B cell (primary cell): ENCODE measurements at regions not wholly inside any gene's neighbourhood (a gene's known extent, or its start where the extent isn't known, plus 50 kb on each side); places are given as distances from the start of the nearest gene placed in this dataset.

ENCODE experiments used
- ATAC-seq: fragments of 200-7000 bp; cut with Tn5 transposase; one replicate; pipeline ENCODE4 v1.10.0; 2021; ENCODE audit warnings: low read depth, mild to moderate bottlenecking, moderate number of reproducible peaks, moderate library complexity
- CTCF ChIA-PET: fragments of 350-600 bp; sonication (Branson Sonifier 250); formaldehyde crosslinking; loops from one replicate; lab custom pipeline; 2021; ENCODE audit warnings: antibody characterized with exemption, inconsistent platforms; lab: Charles Lee
- POLR2A ChIA-PET: fragments of 350-600 bp; sonication (Branson Sonifier 250); formaldehyde crosslinking; loops from one replicate; lab custom pipeline; 2021; ENCODE audit warnings: antibody characterized with exemption; lab: Charles Lee
- DNase-seq: peaks from one replicate; pipeline ENCODE4 v3.0.0; 2013
- H2AFZ ChIP-seq: 2 replicates; pipeline ENCODE4 v1.6.1; 2012; ENCODE audit warnings: mild to moderate bottlenecking, low read depth, low read length; ENCODE audit not compliant: insufficient read depth, poor library complexity, severe bottlenecking
- H3K27ac ChIP-seq, 2 donors: 1 replicate in 1 of 2; 2 replicates in 1 of 2; pipeline ENCODE4 v1.5.1; 2012 to 2013; ENCODE audit warnings: low read length in 2 of 2, mild to moderate bottlenecking in 2 of 2, moderate library complexity in 1 of 2
- H3K27me3 ChIP-seq, 4 experiments: fragments of 200-600 bp in 1 of 4; sonication (generic) in 1 of 4; replicated peaks in 1 of 4; 1 replicate in 2 of 4; 2 replicates in 2 of 4; pipeline versions ENCODE4 v1.6.1 to v1.7.0; 2013 to 2016; ENCODE audit warnings: low read length in 3 of 4, mild to moderate bottlenecking in 2 of 4, mixed read lengths in 1 of 4, moderate library complexity in 1 of 4; ENCODE audit not compliant: insufficient read depth in 4 of 4, control insufficient read depth in 3 of 4; ENCODE audit errors: control extremely low read depth in 1 of 4
- H3K36me3 ChIP-seq, 2 experiments: replicated peaks in 1 of 2; 1 replicate in 1 of 2; 2 replicates in 1 of 2; pipeline versions ENCODE4 v1.6.1 to v1.7.1; 2013; ENCODE audit warnings: low read length in 1 of 2; ENCODE audit not compliant: insufficient read depth in 2 of 2, control insufficient read depth in 1 of 2; ENCODE audit errors: control extremely low read depth in 1 of 2, extremely low read depth in 1 of 2
- H3K4me1 ChIP-seq, 2 donors: fragments of 200-600 bp in 1 of 2; sonication (generic) in 1 of 2; 1 replicate in 1 of 2; 2 replicates in 1 of 2; pipeline versions ENCODE4 v1.5.1 to v1.6.1; 2013 to 2017; ENCODE audit warnings: low read length in 2 of 2; ENCODE audit not compliant: control insufficient read depth in 2 of 2, insufficient read depth in 2 of 2
- H3K4me2 ChIP-seq: replicated peaks from 2 replicates; pipeline ENCODE3; 2012; ENCODE audit warnings: mild to moderate bottlenecking, low read depth, low read length; ENCODE audit not compliant: poor library complexity, severe bottlenecking
- H3K4me3 ChIP-seq, 5 experiments: fragments of 200-600 bp in 1 of 5; sonication (generic) in 1 of 5; 1 replicate in 3 of 5; 2 replicates in 2 of 5; pipeline versions ENCODE4 v1.5.1 to v1.7.0; 2011 to 2016; ENCODE audit warnings: low read length in 4 of 5, mild to moderate bottlenecking in 4 of 5, low read depth in 2 of 5, control low read depth in 1 of 5, moderate library complexity in 1 of 5; ENCODE audit not compliant: insufficient read depth in 1 of 5; ENCODE audit errors: control extremely low read depth in 1 of 5, extremely low read depth in 1 of 5
- H3K79me2 ChIP-seq: fragments of 200-600 bp; sonication (generic); one replicate; pipeline ENCODE4 v1.6.0; 2016; ENCODE audit warnings: low read length; ENCODE audit not compliant: control insufficient read depth, insufficient read depth
- H3K9ac ChIP-seq: fragments of 200-600 bp; sonication (generic); 2 replicates; pipeline ENCODE4 v1.6.1; 2017; ENCODE audit warnings: mild to moderate bottlenecking, low read length, moderate library complexity
- H3K9me3 ChIP-seq, 3 donors: one replicate each; pipeline versions ENCODE4 v1.6.1 to v1.7.1; 2013; ENCODE audit warnings: low read length in 2 of 3; ENCODE audit not compliant: control insufficient read depth in 2 of 3, insufficient read depth in 1 of 3; ENCODE audit errors: control extremely low read depth in 1 of 3
- H4K20me1 ChIP-seq: 2 replicates; pipeline ENCODE4 v1.6.0; 2012; ENCODE audit warnings: mild to moderate bottlenecking, low read length; ENCODE audit not compliant: insufficient read depth, control insufficient read depth, poor library complexity, severe bottlenecking
- H3K27ac Mint-ChIP-seq: one replicate; pipeline ENCODE4 v1.8.0; 2021; ENCODE audit warnings: mixed read lengths
- H3K27me3 Mint-ChIP-seq: one replicate; pipeline ENCODE4 v1.8.0; 2021; ENCODE audit warnings: mixed read lengths
- H3K4me1 Mint-ChIP-seq: one replicate; pipeline ENCODE4 v1.8.0; 2021; ENCODE audit warnings: mixed read lengths
- H3K4me3 Mint-ChIP-seq: one replicate; pipeline ENCODE4 v1.8.0; 2021; ENCODE audit warnings: mixed read lengths
- H3K9me3 Mint-ChIP-seq: one replicate; pipeline ENCODE4 v1.8.0; 2022; ENCODE audit warnings: mixed read lengths; ENCODE audit not compliant: insufficient read depth
- CTCF ChIP-seq: fragments of 200-600 bp; IDR thresholded peaks from one replicate; pipeline ENCODE4 v1.8.0; 2022; ENCODE audit warnings: antibody characterized with exemption, mild to moderate bottlenecking
- EZH2 ChIP-seq: IDR thresholded peaks from 2 replicates; pipeline ENCODE4 v1.6.1; 2012; ENCODE audit warnings: borderline replicate concordance, low read depth, mild to moderate bottlenecking, moderate library complexity, low read length; ENCODE audit not compliant: insufficient read depth, poor library complexity, severe bottlenecking
- WGBS: methylation state at CpG from one replicate; pipeline ENCODE4 v1.1.5; 2013; ENCODE audit warnings: missing lambda C conversion rate; ENCODE audit not compliant: insufficient coverage; 5-methylcytosine and 5-hydroxymethylcytosine counted together
- intact Hi-C: fragments of 100-400 bp; cut with micrococcal nuclease; formaldehyde crosslinking; loops from one replicate; pipeline ENCODE4 v1.10.0; 2022

GRCh38 chr6:15894973-15895725 is 232.3 kb upstream of the DTNBP1 start:
- Histone ChIP-seq H3K9ac (no peak overlapping the region), H4K20me1 (no peaks in the 10 kb centered on the region), H3K27ac (no peak overlapping the region), H3K79me2 (no peaks in the 10 kb centered on the region), H2AFZ (no peak overlapping the region), H3K4me1 (peaks cover 12 to 15% of the 10 kb centered on the region in 2 donors), H3K4me3 (no peak overlapping the region), H3K4me2 (no peak overlapping the region), H3K27me3 (no peaks in the 10 kb centered on the region), H3K36me3 (no peaks in the 10 kb centered on the region), H3K9me3 (peaks cover 2 to 10% (median 5%) of the 10 kb centered on the region in 3 donors)
- intact Hi-C loops = no loop called here
- ATAC-seq (no peak), DNase-seq (no peak)
- ChIA-PET POLR2A (interaction anchor here (1.2 kb wide), 1 partner anchor 9 kb away, joined by 3 read pairs; no protein-coding TSS in a partner anchor), CTCF (interaction anchor here (2.4 to 2.5 kb wide), 2 partner anchors 11 to 288 kb away, joined by 8 to 9 read pairs; no protein-coding TSS in a partner anchor)
- H3K9me3 Mint-ChIP-seq = no peaks in the 10 kb centered on the region
- WGBS = 100% methylated on average over 1 of the region's 4 CpGs
- H3K27ac Mint-ChIP-seq = no peak overlapping the region
- no peak overlapping the region for H3K4me3 Mint-ChIP-seq
- TF ChIP-seq EZH2 = no peak
- no peak for TF ChIP-seq CTCF
- H3K27me3 Mint-ChIP-seq = no peaks in the 10 kb centered on the region
- peaks cover 24% of the 10 kb centered on the region for H3K4me1 Mint-ChIP-seq
